ENCODE measurements at regions not wholly inside any gene's neighbourhood (a gene's known extent, or its start where the extent isn't known, plus 50 kb on each side); places are given as distances from the start of the nearest gene placed in this dataset.

DNA sequence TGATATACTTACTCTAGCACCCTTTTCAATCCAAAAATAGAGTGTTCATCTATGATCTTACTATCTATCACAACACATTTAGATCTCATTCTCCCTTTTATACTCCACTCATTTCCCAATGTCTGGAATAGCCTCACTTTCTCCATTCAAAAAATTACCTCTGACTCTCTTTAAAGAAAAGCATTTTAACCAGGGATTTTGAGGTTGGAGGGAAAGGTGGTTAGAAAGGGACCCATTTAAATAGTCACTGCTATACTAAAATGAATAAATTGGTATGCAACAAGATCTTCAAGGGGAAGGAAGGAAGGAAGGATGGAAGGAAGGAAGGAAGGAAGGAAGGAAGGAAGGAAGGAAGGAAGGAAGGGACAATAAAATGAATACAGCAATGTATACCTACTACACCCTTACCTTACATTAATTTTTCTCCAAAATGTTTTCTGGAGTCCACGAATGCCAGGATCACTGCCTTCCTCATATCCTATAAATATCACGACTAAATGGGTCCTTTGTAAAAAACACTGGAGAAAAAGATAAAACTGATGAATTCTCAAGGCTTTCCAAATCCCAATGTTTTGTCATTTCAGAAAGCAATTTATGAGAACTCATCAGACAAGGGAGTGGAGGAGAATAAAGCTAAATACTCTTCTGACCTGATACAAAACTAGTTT is 202.7 kb downstream of the ZEB2 start:
- H3K27me3 Mint-ChIP-seq (ENCODE audit: unreplicated experiment) = no peaks in the 10 kb centered on the region
- intact Hi-C loops (cut with micrococcal nuclease; ENCODE audit: unreplicated experiment) = no loop called here
- no peak overlapping the region for H3K27ac Mint-ChIP-seq (ENCODE audit: unreplicated experiment)
- no peaks in the 10 kb centered on the region for H3K36me3 Mint-ChIP-seq (ENCODE audit: insufficient read depth, unreplicated experiment)
- no peak for TF ChIP-seq CTCF (IDR thresholded peaks at IDR 0.05; ENCODE audit: unreplicated experiment)
- H3K4me3 Mint-ChIP-seq (ENCODE audit: low read depth, unreplicated experiment) = no peak overlapping the region
- DNase-seq = no peak
- H3K4me1 Mint-ChIP-seq (ENCODE audit: low read depth, unreplicated experiment) = peaks cover 10% of the 10 kb centered on the region
- CTCF ChIA-PET = no interaction called here
- no TSS peak for BruUV-seq (replicated peaks)
- H3K9me3 Mint-ChIP-seq (ENCODE audit: low read depth, unreplicated experiment) = peaks cover 10% of the 10 kb centered on the region

GRCh38 chr2:144310889-144311608 is 208.9 kb downstream of the ZEB2 start:
- CTCF ChIA-PET = no interaction called here
- no peak overlapping the region for H3K27ac Mint-ChIP-seq (ENCODE audit: unreplicated experiment)

DNA sequence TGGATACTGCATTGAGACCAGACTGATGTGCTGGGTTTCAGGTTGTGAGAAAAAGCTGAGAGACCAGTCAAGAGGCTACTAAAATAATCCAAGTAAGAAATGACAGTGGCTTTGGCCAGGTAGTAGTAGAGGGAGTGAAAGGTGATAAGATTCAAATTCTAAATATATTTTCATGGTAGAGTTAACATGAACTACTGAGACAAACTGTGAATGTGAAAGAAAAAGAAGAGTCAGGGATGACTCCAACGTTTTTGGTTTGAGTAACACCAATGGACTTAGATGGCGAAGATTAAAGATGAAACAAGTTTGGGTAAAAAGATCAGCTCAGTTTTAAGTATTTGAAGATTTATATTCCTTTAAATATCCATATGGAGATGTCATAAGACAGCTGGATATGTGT is 209.4 kb downstream of the ZEB2 start:
- Mint-ChIP-seq H3K27me3 (ENCODE audit: unreplicated experiment) (no peaks in the 10 kb centered on the region), H3K27ac (ENCODE audit: unreplicated experiment) (no peak overlapping the region), H3K4me3 (ENCODE audit: low read depth, unreplicated experiment) (no peak overlapping the region), H3K36me3 (ENCODE audit: insufficient read depth, unreplicated experiment) (no peaks in the 10 kb centered on the region), H3K9me3 (ENCODE audit: low read depth, unreplicated experiment) (peaks cover 8% of the 10 kb centered on the region), H3K4me1 (ENCODE audit: low read depth, unreplicated experiment) (no peaks in the 10 kb centered on the region)
- DNase-seq = no peak
- TF ChIP-seq CTCF (IDR thresholded peaks at IDR 0.05; ENCODE audit: unreplicated experiment) = no peak
- CTCF ChIA-PET = no interaction called here
- BruUV-seq (replicated peaks) = no TSS peak
- intact Hi-C loops (cut with micrococcal nuclease; ENCODE audit: unreplicated experiment) = no loop called here

More at GRCh38 chr2:144310889-144311608, 208.9 kb downstream of the ZEB2 start:
- no peak for TF ChIP-seq CTCF (IDR thresholded peaks at IDR 0.05; ENCODE audit: unreplicated experiment)
- Mint-ChIP-seq H3K36me3 (ENCODE audit: insufficient read depth, unreplicated experiment) (no peaks in the 10 kb centered on the region), H3K9me3 (ENCODE audit: low read depth, unreplicated experiment) (peaks cover 10% of the 10 kb centered on the region), H3K27me3 (ENCODE audit: unreplicated experiment) (no peaks in the 10 kb centered on the region), H3K4me3 (ENCODE audit: low read depth, unreplicated experiment) (no peak overlapping the region), H3K4me1 (ENCODE audit: low read depth, unreplicated experiment) (no peaks in the 10 kb centered on the region)
- BruUV-seq (replicated peaks) = no TSS peak
- DNase-seq = no peak
- intact Hi-C loops (cut with micrococcal nuclease; ENCODE audit: unreplicated experiment) = no loop called here

GRCh38 chr2:144307711-144308110 is 212.2 kb downstream of the ZEB2 start:
- CTCF ChIA-PET = no interaction called here
- no peak overlapping the region for H3K27ac Mint-ChIP-seq (ENCODE audit: unreplicated experiment)
- peaks cover 6% of the 10 kb centered on the region for H3K4me1 Mint-ChIP-seq (ENCODE audit: low read depth, unreplicated experiment)
- no peaks in the 10 kb centered on the region for H3K27me3 Mint-ChIP-seq (ENCODE audit: unreplicated experiment)
- no TSS peak for BruUV-seq (replicated peaks)
- H3K36me3 Mint-ChIP-seq (ENCODE audit: insufficient read depth, unreplicated experiment) = no peaks in the 10 kb centered on the region
- H3K9me3 Mint-ChIP-seq (ENCODE audit: low read depth, unreplicated experiment) = peaks cover 5% of the 10 kb centered on the region
- no peak for TF ChIP-seq CTCF (IDR thresholded peaks at IDR 0.05; ENCODE audit: unreplicated experiment)
- DNase-seq = no peak
- intact Hi-C loops (cut with micrococcal nuclease; ENCODE audit: unreplicated experiment) = no loop called here
- no peak overlapping the region for H3K4me3 Mint-ChIP-seq (ENCODE audit: low read depth, unreplicated experiment)
